Smooth muscle cell (in vitro differentiated cells): ENCODE measurements at regions not wholly inside any gene's neighbourhood (a gene's known extent, or its start where the extent isn't known, plus 50 kb on each side); places are given as distances from the start of the nearest gene placed in this dataset.

ENCODE experiments used
- DNase-seq: peaks from one replicate; lab custom pipeline; 2025; ENCODE audit not compliant: unreplicated experiment; lab: John Stamatoyannopoulos, UW
- H2AFZ ChIP-seq: fragments of 200-600 bp; sonication (generic); 2 replicates; pipeline ENCODE4 v1.6.0; 2016; ENCODE audit warnings: antibody characterized with exemption, low read depth, mild to moderate bottlenecking
- H3F3A ChIP-seq: fragments of 200-600 bp; sonication (generic); 2 replicates; pipeline ENCODE4 v1.6.0; 2017; ENCODE audit warnings: antibody characterized with exemption, low read depth
- H3K27ac ChIP-seq: fragments of 200-600 bp; sonication (generic); 2 replicates; pipeline ENCODE4 v1.5.1; 2016; ENCODE audit warnings: low read depth, mild to moderate bottlenecking
- H3K27me3 ChIP-seq: fragments of 200-600 bp; sonication (generic); 2 replicates; pipeline ENCODE4 v1.6.1; 2016; ENCODE audit warnings: low read depth, mild to moderate bottlenecking
- H3K36me3 ChIP-seq: fragments of 200-600 bp; sonication (generic); 2 replicates; pipeline ENCODE4 v1.5.1; 2016; ENCODE audit warnings: low read depth
- H3K4me1 ChIP-seq: fragments of 200-600 bp; sonication (generic); 2 replicates; pipeline ENCODE4 v1.5.1; 2016; ENCODE audit warnings: low read depth
- H3K4me2 ChIP-seq: fragments of 200-600 bp; sonication (generic); 2 replicates; pipeline ENCODE4 v1.6.0; 2016; ENCODE audit warnings: mild to moderate bottlenecking
- H3K4me3 ChIP-seq: fragments of 200-600 bp; sonication (generic); 2 replicates; pipeline ENCODE4 v1.5.1; 2016; ENCODE audit warnings: mild to moderate bottlenecking
- H3K79me2 ChIP-seq: fragments of 200-600 bp; sonication (generic); 2 replicates; pipeline ENCODE4 v1.6.0; 2016; ENCODE audit warnings: low read depth, mild to moderate bottlenecking
- H3K9ac ChIP-seq: fragments of 200-600 bp; sonication (generic); 2 replicates; pipeline ENCODE4 v1.6.0; 2016; ENCODE audit warnings: low read depth
- H3K9me3 ChIP-seq: fragments of 200-600 bp; sonication (generic); replicated peaks from 2 replicates; pipeline ENCODE4 v1.5.1; 2016; ENCODE audit warnings: low read depth
- H4K20me1 ChIP-seq: fragments of 200-600 bp; sonication (generic); 2 replicates; pipeline ENCODE4 v1.6.0; 2016; ENCODE audit warnings: low read depth
- CTCF ChIP-seq: fragments of 200-600 bp; sonication (generic); IDR thresholded peaks from 2 replicates; pipeline ENCODE4 v1.5.1; 2017; ENCODE audit warnings: borderline replicate concordance, mild to moderate bottlenecking, antibody characterized with exemption; ENCODE audit not compliant: insufficient read depth, poor library complexity, severe bottlenecking
- WGBS: methylation state at CpG from one replicate; pipeline ENCODE4 v1.1.7; 2016; ENCODE audit warnings: low lambda C conversion rate; 5-methylcytosine and 5-hydroxymethylcytosine counted together

GRCh38 chr10:113436851-113437250 lies 116.0 kb upstream of the HABP2 start:
- Histone ChIP-seq H3K27me3 (no peaks in the 10 kb centered on the region), H3K4me3 (no peak overlapping the region), H3K36me3 (no peaks in the 10 kb centered on the region), H3K9ac (no peak overlapping the region), H4K20me1 (no peaks in the 10 kb centered on the region), H3K4me1 (no peaks in the 10 kb centered on the region), H3K9me3 (no peaks in the 10 kb centered on the region), H2AFZ (no peak overlapping the region), H3F3A (no peaks in the 10 kb centered on the region), H3K27ac (no peak overlapping the region), H3K79me2 (no peaks in the 10 kb centered on the region), H3K4me2 (no peak overlapping the region)
- no peak for TF ChIP-seq CTCF
- DNase-seq, result no peak
- 84% methylated on average over 4 of the region's 4 CpGs for WGBS

DNA sequence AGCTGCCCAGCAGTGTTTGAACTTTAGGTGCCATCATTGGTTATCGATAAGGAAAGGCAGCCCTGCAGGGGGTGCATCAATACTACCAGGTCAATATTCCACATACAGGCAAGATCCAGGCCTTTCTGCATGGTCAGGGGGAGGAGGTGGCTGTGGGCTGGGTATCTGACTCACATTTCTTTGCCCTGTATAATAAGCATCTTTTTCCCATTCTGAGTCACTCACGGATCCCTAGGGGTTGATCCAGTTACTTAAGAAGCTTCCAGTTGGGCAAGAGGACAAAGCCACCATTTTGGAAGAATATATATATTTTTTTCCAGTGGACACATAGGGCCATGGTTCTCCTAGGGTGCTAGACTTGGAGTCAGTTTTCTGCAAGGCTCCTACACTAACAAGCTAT lies 114.2 kb upstream of the HABP2 start:
- no peaks in the 10 kb centered on the region for H4K20me1 ChIP-seq
- H3F3A ChIP-seq, result no peaks in the 10 kb centered on the region
- TF ChIP-seq CTCF, result no peak
- H3K27me3 ChIP-seq, result no peaks in the 10 kb centered on the region
- H3K9ac ChIP-seq, result no peak overlapping the region
- no peak for DNase-seq
- no peaks in the 10 kb centered on the region for H3K36me3 ChIP-seq
- H3K4me2 ChIP-seq, result no peak overlapping the region
- no peak overlapping the region for H2AFZ ChIP-seq
- H3K9me3 ChIP-seq, result no peaks in the 10 kb centered on the region
- H3K27ac ChIP-seq, result no peak overlapping the region
- no peak overlapping the region for H3K4me3 ChIP-seq
- H3K79me2 ChIP-seq, result no peaks in the 10 kb centered on the region
- 62% methylated on average over 2 of the region's 2 CpGs for WGBS
- no peaks in the 10 kb centered on the region for H3K4me1 ChIP-seq

- no peak for TF ChIP-seq CTCF
- Histone ChIP-seq H2AFZ (no peak overlapping the region), H3K9me3 (no peaks in the 10 kb centered on the region), H3F3A (no peaks in the 10 kb centered on the region), H3K27me3 (no peaks in the 10 kb centered on the region), H3K9ac (no peak overlapping the region), H3K27ac (no peak overlapping the region), H3K79me2 (no peaks in the 10 kb centered on the region), H3K4me1 (no peaks in the 10 kb centered on the region), H4K20me1 (no peaks in the 10 kb centered on the region), H3K36me3 (no peaks in the 10 kb centered on the region), H3K4me3 (no peak overlapping the region), H3K4me2 (no peak overlapping the region)
- WGBS, result 86% methylated on average over 6 of the region's 6 CpGs
- DNase-seq, result no peak
Observed at GRCh38 chr10:113441220-113441619, 111.6 kb upstream of the HABP2 start.

- no peaks in the 10 kb centered on the region for H3F3A ChIP-seq
- H3K9me3 ChIP-seq, result no peaks in the 10 kb centered on the region
- H3K4me2 ChIP-seq, result no peak overlapping the region
- H3K4me3 ChIP-seq, result no peak overlapping the region
- H3K27ac ChIP-seq, result no peak overlapping the region
- 94% methylated on average over 4 of the region's 4 CpGs for WGBS
- no peak overlapping the region for H2AFZ ChIP-seq
- no peak for DNase-seq
- no peaks in the 10 kb centered on the region for H3K79me2 ChIP-seq
- no peak overlapping the region for H3K9ac ChIP-seq
- H3K36me3 ChIP-seq, result no peaks in the 10 kb centered on the region
- peaks cover under 1% of the 10 kb centered on the region for H3K27me3 ChIP-seq
- no peaks in the 10 kb centered on the region for H4K20me1 ChIP-seq
- H3K4me1 ChIP-seq, result no peaks in the 10 kb centered on the region
- no peak for TF ChIP-seq CTCF
Observed at GRCh38 chr10:113441686-113442270, 111.1 kb upstream of the HABP2 start.
